ENCODE measurements at regions not wholly inside any gene's neighbourhood (a gene's known extent, or its start where the extent isn't known, plus 50 kb on each side); places are given as distances from the start of the nearest gene placed in this dataset.
"Not testable (repeated sequence)": the region's sequence is repeated elsewhere in the genome, so short reads cannot be mapped to it uniquely, and the experiment has no call there.

DNA sequence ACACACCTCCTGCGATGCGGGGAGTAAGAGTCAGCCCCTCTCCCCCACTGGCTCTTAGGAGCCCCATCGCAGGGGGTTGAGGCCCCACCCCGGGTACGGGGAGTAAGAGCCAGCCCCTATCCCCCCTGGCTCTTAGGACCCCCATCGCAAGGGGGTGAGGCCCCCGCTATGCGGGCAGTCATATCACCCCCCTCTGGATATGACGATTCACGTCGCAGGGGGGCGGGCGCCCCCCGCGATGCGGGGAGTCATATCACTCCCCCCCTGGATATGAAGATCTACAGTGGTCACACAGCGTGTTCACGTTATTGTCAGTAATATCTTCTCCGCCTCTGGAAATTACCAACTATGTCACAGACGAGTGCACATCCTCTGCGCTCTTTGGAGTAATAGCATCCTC lies 61.1 kb downstream of the DEFB131A start:
- not testable (repeated sequence) for DNase-seq (ENCODE audit: low read depth)

DNA sequence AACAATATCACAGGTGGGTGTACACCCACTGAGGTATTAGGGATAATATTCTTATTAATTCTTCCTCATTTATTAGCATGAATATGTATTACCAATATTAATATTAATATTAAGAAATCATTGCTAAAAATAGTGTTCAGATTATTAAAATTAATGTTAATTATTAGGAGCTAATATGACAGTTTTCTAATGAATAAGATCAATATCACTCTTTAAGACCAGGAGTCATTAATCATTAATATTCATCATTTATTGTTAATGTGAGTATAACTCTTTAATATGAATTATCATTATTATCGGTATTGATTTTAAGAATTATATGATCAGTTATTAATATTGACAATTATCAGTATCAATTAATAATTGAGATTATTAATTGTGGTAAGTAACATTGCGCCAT lies 62.5 kb downstream of the DEFB131A start:
- DNase-seq (ENCODE audit: low read depth): not testable (repeated sequence)

DNA sequence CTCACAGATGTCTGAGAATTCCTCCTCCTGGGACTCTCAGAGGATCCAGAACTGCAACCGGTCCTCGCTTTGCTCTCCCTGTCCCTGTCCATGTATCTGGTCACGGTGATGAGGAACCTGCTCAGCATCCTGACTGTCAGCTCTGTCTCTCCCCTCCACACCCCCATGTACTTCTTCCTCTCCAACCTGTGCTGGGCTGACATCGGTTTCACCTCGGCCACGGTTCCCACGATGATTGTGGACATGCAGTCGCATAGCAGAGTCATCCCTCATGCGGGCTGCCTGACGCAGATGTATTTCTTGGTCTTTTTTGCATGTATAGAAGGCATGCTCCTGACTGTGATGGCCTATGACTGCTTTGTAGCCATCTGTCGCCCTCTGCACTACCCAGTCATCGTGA lies 68.7 kb downstream of the DEFB131A start:
- not testable (repeated sequence) for DNase-seq (ENCODE audit: low read depth)

DNA sequence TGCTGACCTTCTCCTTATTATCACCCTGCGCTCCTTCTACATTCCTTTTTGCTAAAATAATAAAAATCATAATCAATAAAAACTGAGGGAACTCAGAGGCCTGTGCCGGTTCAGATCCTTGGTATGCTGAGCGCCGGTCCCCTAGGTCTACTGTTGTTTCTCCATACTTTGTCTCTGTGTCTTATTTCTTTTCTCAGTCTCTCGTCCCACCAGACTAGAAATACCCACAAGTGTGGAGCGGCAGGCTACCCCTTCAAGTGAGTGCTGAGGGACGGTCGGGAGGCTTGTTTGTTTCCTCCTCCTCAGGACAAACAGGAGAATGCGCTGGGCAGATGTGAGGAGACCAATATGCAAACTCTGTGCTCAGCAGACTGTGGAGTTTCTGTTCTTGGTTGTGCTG lies 75.4 kb downstream of the DEFB131A start:
- not testable (repeated sequence) for DNase-seq (ENCODE audit: low read depth)

DNA sequence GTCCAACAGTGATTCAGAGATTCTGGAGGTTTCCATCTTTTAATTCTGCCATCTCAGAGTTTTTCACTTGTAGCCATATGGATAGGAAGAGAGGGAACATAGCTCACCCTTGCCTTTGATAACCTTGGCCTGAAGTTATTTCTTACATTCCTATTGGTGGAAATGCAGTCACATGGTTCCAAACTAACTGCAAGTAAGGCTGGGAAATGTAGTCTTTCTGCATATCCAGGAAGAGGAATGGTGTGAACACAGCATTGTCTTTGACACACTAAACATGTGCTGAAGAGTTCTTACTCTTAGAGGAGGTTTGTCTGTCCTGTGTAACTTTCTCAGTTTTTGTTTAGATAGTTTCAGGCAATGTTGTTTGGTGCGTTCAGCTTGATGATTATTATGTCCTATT lies 78.7 kb downstream of the DEFB131A start:
- DNase-seq (ENCODE audit: low read depth): not testable (repeated sequence)

DNA sequence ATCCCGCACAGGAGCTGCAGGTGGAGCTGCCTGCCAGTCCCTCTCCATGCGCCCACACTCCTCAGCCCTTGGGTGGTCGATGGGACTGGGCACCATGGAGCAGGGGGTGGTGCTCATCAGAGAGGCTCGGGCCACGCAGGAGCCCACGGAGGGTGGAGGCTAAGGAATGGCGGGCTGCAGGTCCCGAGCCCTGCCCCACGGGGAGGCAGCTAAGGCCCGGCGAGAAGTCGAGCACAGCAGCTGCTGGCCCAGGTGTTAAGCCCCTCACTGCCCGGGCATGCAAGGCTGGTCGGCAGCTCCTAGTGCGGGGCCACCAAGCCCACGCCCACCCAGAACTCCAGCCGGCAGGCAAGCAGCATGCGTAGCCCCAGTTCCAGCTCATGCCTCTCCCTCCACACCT lies 80.2 kb downstream of the DEFB131A start:
- not testable (repeated sequence) for DNase-seq (ENCODE audit: low read depth)

DNA sequence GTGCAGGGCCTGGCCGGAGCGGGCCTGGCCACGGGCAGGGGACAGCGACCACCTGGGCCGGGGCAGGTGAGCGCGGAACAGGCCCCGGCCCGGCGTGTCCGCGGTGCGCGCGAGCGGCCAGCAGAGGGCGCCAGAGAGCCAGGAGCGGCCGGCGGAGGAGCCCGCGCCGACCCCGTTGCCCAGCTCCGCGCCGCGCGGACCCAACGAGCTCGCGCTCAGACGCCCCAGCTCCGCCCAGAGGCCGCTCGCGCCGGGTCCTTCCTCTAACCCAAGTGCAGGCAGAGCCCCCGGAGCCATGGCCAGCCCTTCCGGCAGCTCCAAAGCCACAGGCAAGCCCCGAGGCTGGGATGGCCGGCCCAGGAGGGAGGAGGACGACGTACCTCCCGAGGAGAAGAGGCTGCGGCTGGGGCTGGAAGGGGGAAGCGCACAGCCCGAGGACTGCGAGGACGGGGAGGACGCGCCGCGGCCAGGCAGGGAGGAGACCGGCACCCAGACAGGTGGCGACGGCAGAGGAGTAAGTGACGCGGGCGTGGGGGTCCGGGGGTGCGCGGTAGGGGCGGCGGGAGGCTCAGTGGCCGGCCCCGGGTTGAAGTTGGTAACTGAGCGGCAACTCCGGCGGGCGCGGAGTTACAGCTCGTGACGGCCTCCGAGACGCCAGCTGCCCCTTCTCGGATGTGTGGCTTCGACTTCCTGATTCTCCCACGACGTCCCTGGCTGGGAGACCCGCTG lies 88.1 kb downstream of the DEFB131A start:
- peak; percentile 31 for DNase-seq (ENCODE audit: low read depth)

DNA sequence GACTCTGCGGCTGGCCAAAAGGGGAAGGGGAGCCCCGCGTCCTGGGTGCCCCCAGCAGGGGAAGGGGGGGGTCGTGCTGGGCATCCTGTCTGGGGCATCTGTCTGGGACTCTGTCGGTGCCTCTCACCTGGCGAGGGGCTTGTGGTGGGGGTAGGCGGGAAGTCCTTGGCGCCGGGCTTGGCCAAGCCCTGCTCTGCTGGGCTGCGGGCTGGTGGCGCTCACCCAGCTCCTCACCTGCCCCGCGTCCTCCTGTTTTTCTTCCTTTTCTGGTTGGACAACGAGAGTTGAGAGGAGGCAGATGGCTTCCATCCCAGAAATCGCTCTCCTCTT lies 88.6 kb downstream of the DEFB131A start:
- DNase-seq (ENCODE audit: low read depth): not testable (repeated sequence)

DNA sequence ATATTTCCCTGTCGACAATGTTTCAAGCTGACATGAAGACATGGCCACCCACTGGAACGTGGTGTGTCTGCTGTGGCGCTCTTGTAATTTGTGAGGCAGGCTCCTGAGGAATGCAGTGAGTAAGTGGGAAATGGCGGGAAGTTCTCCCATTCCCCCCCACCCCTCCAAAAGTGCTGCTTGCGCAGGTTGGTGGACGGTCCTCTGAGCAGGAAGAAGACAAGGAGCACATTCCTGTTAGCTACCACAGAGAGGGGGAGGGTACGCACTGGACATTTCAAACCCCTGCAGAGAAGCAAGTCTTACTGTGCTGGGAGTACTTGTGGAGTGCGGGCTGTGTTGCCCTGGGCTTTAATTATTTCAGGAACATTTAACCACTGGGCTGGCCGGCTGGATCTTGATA lies 92.9 kb downstream of the DEFB131A start:
- not testable (repeated sequence) for DNase-seq (ENCODE audit: low read depth)

DNA sequence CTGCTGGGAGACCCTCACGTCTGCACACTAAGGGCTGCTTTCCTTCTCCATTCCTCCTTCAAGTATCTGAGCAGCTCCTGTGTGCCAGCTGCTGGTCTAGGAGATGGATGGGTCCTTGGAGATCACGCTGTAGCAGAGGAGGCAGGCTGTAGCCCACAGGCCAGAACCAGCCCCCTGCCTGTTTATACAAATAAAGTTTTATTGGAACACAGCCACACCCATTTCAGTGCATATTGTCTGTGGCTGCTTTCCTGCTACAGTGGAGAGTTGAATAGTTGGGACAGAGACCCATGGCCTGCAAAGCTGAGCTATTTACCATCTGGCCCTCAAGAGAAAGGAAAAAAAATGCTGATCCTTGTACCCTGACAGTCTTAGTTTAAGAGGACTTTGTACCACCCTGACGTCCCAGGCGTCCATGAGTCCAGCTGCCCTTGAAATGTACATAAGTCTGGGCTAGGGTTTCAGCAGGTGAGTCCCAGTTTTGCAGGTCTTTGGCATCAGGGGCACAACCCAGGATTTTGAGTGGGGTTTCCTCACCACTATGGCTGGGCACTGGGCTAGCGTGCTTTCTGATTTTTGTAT lies 95.8 kb downstream of the DEFB131A start:
- DNase-seq (ENCODE audit: low read depth): not testable (repeated sequence)

DNA sequence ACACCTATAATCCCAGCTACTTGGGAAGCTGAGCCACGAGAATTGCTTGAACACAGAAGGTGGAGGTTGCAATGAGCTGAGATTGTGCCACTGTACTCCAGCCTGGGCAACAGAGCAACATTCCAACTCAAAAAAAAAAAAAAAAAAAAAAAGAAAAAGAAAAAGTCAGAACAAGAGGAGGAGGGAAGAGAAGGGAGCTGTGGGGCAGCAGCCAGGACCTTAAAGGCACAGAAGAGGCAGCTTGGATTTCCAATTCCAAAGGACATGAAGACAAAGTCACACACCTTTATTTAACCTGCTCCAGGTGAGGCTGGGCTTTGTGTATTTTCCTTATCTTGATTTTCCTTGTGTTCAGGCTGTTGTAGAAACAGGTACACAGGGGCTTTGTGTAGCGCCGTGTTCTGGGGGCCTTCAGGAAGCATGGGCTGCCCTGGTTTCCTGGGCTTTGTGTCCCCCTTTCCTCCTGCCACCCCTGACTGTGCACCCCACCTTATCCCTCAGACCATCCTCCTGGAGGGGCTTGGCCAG lies 97.2 kb downstream of the DEFB131A start:
- not testable (repeated sequence) for DNase-seq (ENCODE audit: low read depth)

DNA sequence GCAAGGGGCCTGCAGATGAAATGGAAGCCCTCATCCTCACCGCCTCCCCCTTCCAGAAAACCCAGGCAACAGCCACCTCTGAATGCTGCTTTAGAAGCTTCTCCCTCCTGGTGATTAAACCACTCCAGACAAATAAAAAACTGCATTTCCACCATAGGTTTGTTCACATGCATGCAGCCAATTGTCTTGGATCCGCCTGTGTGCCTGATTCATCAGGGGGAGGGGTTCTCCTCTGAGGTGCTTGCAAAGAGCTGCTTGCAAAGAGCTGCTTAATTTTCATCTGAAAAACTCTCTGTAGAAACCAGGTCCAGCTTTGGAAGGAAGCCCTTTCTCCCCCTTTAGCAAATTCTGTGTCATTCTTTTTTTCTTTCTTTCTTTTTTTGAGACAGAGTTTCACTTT lies 100.6 kb downstream of the DEFB131A start:
- DNase-seq (ENCODE audit: low read depth): not testable (repeated sequence)

DNA sequence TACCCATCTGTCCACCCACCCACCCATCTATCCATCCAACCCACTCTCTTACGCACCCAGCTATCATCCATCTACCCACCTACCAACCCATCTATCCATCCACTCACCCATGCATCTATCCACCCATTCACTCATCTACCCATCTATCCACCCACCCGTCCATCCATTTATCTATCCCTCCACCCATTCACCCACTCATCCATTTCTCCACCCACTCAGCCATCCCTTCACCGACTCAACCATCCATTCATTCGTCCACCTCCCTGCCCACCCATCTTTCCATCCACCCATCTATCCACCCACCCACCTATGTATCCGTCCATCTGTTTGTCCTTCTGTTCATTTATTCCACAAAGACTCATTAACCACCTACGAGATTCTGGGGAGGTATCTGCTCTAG lies 103.3 kb downstream of the DEFB131A start:
- DNase-seq (ENCODE audit: low read depth): not testable (repeated sequence)

DNA sequence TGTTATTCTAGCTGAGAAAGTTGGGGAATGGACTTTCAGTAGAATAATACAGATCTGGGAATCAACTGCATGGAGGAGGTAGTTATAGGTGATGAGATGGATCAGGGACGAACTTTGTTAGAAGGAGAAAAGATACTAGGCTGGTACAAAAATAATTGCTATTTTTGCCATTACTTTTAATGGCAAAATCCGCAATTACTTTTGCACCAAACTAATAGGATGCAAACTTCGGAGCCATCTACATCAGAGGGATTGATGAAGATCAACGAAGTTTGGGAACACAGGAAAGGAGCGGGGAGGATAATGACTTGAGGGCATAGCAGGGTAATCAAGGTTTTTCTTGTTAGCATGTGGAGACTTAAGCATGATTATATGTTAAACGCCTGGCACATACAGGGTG lies 111.9 kb downstream of the DEFB131A start:
- not testable (repeated sequence) for DNase-seq (ENCODE audit: low read depth)

DNA sequence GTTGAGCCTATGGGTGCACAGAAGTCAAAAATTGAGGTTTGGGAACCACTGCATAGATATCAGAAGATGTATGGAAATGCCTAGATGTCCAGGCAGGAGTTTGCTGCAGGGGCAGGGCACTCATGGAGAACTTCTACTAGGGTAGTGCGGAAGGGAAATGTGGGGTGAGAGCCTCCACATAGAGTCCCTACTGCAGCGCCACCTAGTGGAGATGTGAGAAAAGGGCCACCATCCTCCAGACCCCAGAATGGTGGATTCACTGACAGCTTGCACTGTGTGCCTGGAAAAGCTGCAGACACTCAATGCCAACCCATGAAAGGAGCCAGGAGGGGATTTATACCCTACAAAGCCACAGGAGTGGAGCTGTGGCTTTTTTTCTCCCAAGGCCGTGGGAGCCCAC lies 133.7 kb downstream of the DEFB131A start:
- DNase-seq (ENCODE audit: low read depth): not testable (repeated sequence)

DNA sequence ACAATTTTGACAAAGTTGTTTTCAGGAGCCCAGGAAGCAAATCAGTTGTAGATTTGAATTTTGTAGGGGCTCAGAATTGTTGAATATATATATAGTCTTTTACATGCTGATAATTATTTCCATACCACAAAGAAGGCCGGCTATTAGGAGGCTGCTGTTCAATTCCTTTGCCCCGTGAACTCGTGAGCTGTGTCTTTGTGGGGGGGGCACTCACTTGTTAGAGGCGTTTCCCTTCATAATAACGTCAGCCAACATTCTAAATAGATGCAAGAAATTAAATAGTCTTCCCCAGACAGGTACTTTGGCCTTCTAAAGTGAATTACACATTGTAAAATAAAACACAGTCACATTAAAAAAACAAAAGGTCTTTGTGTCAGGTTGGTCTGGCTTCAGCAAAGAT lies 138.7 kb downstream of the DEFB131A start:
- not testable (repeated sequence) for DNase-seq (ENCODE audit: low read depth)

DNA sequence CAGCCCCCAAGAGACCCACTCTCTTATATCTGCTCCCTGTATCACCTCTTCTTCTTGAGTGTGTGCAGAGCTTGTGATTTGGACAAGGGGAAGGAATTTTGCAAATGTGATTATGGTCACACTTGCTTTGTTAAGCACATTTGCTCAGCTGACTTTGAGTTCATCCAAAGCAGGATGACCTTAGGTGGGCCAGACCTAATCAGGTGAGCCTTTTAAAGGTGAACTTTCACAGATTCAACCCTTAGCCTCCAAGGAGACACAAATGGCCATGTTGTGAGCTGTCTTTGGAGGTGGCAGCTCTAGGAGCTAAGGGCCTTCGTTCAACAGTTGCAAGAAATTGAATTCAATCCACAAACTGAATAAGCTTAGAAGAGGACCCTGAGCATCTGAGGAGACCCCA lies 147.8 kb downstream of the DEFB131A start:
- no peak for DNase-seq (ENCODE audit: low read depth)

DNA sequence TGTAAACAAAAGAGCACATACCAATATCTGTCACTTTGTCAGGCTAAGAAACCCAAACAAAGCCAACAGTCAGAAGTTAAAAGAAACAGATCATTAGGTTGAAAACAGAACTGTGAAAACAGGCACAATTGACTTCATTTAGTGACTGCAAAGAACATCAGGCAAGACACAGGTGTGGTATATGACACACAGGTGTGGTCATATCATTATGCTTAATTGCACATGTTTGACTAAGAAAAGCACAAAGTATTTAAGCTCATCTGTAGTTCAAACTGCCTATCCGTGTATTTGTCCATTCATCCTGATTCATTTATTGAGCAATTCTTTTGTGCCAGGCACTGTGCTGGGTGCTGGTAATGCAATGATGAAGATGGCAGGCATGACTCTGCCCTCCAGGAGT lies 150.7 kb downstream of the DEFB131A start:
- no peak for DNase-seq (ENCODE audit: low read depth)

DNA sequence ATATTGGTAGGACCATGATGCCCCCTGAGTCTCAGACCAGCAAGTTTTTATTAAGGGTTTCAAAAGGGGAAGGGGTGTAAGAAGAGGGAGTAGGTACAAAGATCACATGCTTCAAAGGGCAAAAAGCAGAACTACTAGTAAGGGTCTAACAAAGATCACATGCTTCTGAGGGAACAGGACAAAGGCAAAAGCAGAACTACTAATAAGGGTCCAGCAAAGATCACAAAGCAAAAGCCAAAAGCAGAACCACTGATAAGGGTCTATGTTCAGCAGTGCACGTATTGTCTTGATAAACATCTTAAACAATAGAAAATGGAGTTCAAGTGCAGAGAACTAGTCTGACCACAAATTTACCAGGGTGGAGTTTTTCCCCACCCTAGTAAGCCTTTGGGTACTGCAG lies 151.3 kb downstream of the DEFB131A start:
- DNase-seq (ENCODE audit: low read depth): not testable (repeated sequence)

DNA sequence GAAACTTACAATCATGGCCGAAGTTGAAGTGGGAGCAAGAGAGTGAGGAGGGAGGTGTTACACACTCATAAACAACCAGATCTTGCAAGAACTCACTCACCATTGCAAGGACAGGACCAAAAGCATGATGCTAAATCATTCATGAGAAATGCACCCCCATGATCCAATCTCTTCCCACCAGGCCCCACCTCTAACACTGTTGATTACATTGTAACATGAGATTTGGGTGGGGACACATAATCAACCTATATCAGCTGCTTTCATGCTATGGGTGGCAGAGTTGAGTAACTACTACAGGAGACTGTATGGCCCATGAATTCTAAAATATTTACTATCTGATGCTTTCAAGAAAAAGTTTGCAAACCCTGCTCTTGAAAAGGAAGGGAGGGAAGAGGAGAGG lies 155.1 kb downstream of the DEFB131A start:
- DNase-seq (ENCODE audit: low read depth): no peak

DNA sequence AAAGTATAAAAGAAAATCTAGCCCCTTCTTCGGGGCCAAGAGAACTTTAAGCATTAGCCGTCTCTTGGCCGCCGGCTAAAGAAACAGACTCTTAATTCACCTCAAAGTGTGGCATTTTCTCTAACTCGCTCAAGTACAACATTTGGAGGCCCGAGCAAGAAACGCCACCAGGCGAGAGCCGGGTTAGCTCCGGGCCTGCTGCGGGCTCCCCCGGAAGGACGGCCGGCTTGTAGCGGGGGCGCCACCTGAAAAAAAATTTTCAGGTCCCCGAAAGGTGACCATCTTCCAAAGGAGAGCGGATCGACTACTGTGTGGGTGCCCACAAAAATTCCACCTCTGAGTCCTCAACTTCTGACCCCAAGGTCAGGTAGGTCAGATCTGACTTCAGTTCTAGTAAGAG lies 156.0 kb downstream of the DEFB131A start:
- no peak for DNase-seq (ENCODE audit: low read depth)

DNA sequence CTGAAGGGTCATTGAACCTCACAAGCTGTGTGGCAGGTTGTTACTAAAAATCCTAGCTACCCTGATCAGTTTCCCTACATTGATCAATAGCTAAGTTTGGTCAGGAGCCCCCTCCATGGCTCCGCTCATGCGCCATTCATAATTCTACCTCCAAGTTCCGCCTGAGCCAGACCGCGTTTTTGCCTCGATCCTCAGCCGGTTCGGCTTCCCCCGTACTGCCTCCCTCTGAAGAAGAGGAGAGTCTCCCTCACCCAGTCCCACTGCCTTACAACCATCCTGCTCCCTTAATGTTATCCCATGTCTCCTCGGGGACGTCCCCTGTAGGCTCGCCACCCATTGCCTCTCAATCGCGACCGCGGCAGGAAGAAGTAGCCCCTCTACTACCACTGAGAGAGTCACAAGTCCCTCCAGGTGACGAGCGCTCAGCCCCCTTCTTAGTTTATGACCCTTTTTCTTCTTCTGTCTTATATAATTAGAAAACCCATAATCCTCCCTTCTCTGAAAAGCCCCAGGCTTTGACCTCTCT lies 158.2 kb downstream of the DEFB131A start:
- DNase-seq (ENCODE audit: low read depth): no peak
